ENCODE measurements at regions not wholly inside any gene's neighbourhood (a gene's known extent, or its start where the extent isn't known, plus 50 kb on each side); places are given as distances from the start of the nearest gene placed in this dataset.

- H3K27me3 Mint-ChIP-seq = no peaks in the 10 kb centered on the region
- no peaks in the 10 kb centered on the region for H3K9me3 Mint-ChIP-seq
- no peak overlapping the region for H3K27ac Mint-ChIP-seq
- no peak overlapping the region for H3K4me3 Mint-ChIP-seq
- DNase-seq = no peak
- no peaks in the 10 kb centered on the region for H3K36me3 Mint-ChIP-seq
- no peak for ATAC-seq (replicated peaks)
- H3K4me1 Mint-ChIP-seq = no peaks in the 10 kb centered on the region
Measured at GRCh38 chr3:81439108-81439507, 322.3 kb downstream of the GBE1 start.

GRCh38 chr3:81437683-81438082, 323.8 kb downstream of the GBE1 start:
- Mint-ChIP-seq H3K4me3 (no peak overlapping the region), H3K36me3 (no peaks in the 10 kb centered on the region), H3K9me3 (no peaks in the 10 kb centered on the region), H3K27me3 (no peaks in the 10 kb centered on the region), H3K4me1 (no peaks in the 10 kb centered on the region), H3K27ac (no peak overlapping the region)
- DNase-seq (no peak), ATAC-seq (replicated peaks) (no peak)

- DNase-seq (no peak), ATAC-seq (replicated peaks) (no peak)
- no peaks in the 10 kb centered on the region for H3K36me3 Mint-ChIP-seq
- H3K4me3 Mint-ChIP-seq = no peak overlapping the region
- peaks cover 0 to under 1% of the 10 kb centered on the region in 2 donors for H3K9me3 Mint-ChIP-seq
- no peaks in the 10 kb centered on the region for H3K4me1 Mint-ChIP-seq
- H3K27me3 Mint-ChIP-seq = no peaks in the 10 kb centered on the region
- no peak overlapping the region for H3K27ac Mint-ChIP-seq
Measured at GRCh38 chr3:81436182-81436581, 325.3 kb downstream of the GBE1 start.

GRCh38 chr3:81435050-81435449, 326.4 kb downstream of the GBE1 start:
- Mint-ChIP-seq H3K4me3 (no peak overlapping the region), H3K27ac (no peak overlapping the region), H3K27me3 (no peaks in the 10 kb centered on the region), H3K4me1 (no peaks in the 10 kb centered on the region), H3K36me3 (no peaks in the 10 kb centered on the region), H3K9me3 (peaks cover 0 to 2% of the 10 kb centered on the region in 2 donors)
- no peak for DNase-seq
- ATAC-seq (replicated peaks) = no peak

- Mint-ChIP-seq H3K4me1 (no peaks in the 10 kb centered on the region), H3K27ac (no peak overlapping the region), H3K9me3 (peaks cover 0 to 2% of the 10 kb centered on the region in 2 donors), H3K4me3 (no peak overlapping the region), H3K36me3 (no peaks in the 10 kb centered on the region), H3K27me3 (no peaks in the 10 kb centered on the region)
- DNase-seq (no peak), ATAC-seq (replicated peaks) (no peak)
Measured at GRCh38 chr3:81434161-81434560, 327.3 kb downstream of the GBE1 start.

GRCh38 chr3:81433675-81434074, 327.8 kb downstream of the GBE1 start:
- no peak overlapping the region for H3K4me3 Mint-ChIP-seq
- H3K27me3 Mint-ChIP-seq = no peaks in the 10 kb centered on the region
- DNase-seq (no peak), ATAC-seq (replicated peaks) (no peak)
- peaks cover 0 to 2% of the 10 kb centered on the region in 2 donors for H3K9me3 Mint-ChIP-seq
- H3K27ac Mint-ChIP-seq = no peak overlapping the region
- no peaks in the 10 kb centered on the region for H3K4me1 Mint-ChIP-seq
- H3K36me3 Mint-ChIP-seq = no peaks in the 10 kb centered on the region

- Mint-ChIP-seq H3K4me3 (no peak overlapping the region), H3K9me3 (peaks cover 0 to 4% of the 10 kb centered on the region in 2 donors), H3K4me1 (no peaks in the 10 kb centered on the region), H3K27me3 (no peaks in the 10 kb centered on the region), H3K27ac (no peak overlapping the region), H3K36me3 (no peaks in the 10 kb centered on the region)
- DNase-seq = no peak
- ATAC-seq (replicated peaks) = no peak
Measured at GRCh38 chr3:81432456-81432855, 329.0 kb downstream of the GBE1 start.

GRCh38 chr3:81426826-81427577, 334.4 kb downstream of the GBE1 start:
- ATAC-seq (replicated peaks) (no peak), DNase-seq (no peak)
- no peak overlapping the region for H3K4me3 Mint-ChIP-seq
- H3K9me3 Mint-ChIP-seq = peaks cover 0 to 4% of the 10 kb centered on the region in 2 donors
- H3K27me3 Mint-ChIP-seq = no peaks in the 10 kb centered on the region
- no peaks in the 10 kb centered on the region for H3K36me3 Mint-ChIP-seq
- no peak overlapping the region for H3K27ac Mint-ChIP-seq
- H3K4me1 Mint-ChIP-seq = no peaks in the 10 kb centered on the region

GRCh38 chr3:81425198-81425868, 336.1 kb downstream of the GBE1 start:
- DNase-seq (no peak), ATAC-seq (replicated peaks) (no peak)
- Mint-ChIP-seq H3K4me1 (no peaks in the 10 kb centered on the region), H3K4me3 (no peak overlapping the region), H3K36me3 (no peaks in the 10 kb centered on the region), H3K27me3 (no peaks in the 10 kb centered on the region), H3K27ac (no peak overlapping the region), H3K9me3 (peaks cover 0 to 2% of the 10 kb centered on the region in 2 donors)

GRCh38 chr3:81419228-81419627, 342.2 kb downstream of the GBE1 start:
- no peaks in the 10 kb centered on the region for H3K36me3 Mint-ChIP-seq
- H3K27me3 Mint-ChIP-seq = no peaks in the 10 kb centered on the region
- ATAC-seq (replicated peaks) (peak in 1 of 2 donors; percentile 36), DNase-seq (no peak)
- H3K27ac Mint-ChIP-seq = no peak overlapping the region
- H3K9me3 Mint-ChIP-seq = no peaks in the 10 kb centered on the region
- H3K4me1 Mint-ChIP-seq = no peaks in the 10 kb centered on the region
- no peak overlapping the region for H3K4me3 Mint-ChIP-seq

- Mint-ChIP-seq H3K36me3 (no peaks in the 10 kb centered on the region), H3K27me3 (no peaks in the 10 kb centered on the region), H3K4me3 (no peak overlapping the region), H3K4me1 (no peaks in the 10 kb centered on the region), H3K9me3 (no peaks in the 10 kb centered on the region), H3K27ac (no peak overlapping the region)
- DNase-seq (no peak), ATAC-seq (replicated peaks) (no peak)
Measured at GRCh38 chr3:81416812-81417211, 344.6 kb downstream of the GBE1 start.

GRCh38 chr3:81406318-81406717, 355.1 kb downstream of the GBE1 start:
- Mint-ChIP-seq H3K4me1 (no peaks in the 10 kb centered on the region), H3K27ac (no peak overlapping the region)
- no peak for ATAC-seq (replicated peaks)

GRCh38 chr3:81395739-81396513, 365.5 kb downstream of the GBE1 start:
- Mint-ChIP-seq H3K27me3 (no peaks in the 10 kb centered on the region), H3K36me3 (no peaks in the 10 kb centered on the region), H3K4me3 (no peak overlapping the region), H3K9me3 (no peaks in the 10 kb centered on the region), H3K27ac (no peak overlapping the region), H3K4me1 (no peaks in the 10 kb centered on the region)
- DNase-seq = no peak
- ATAC-seq (replicated peaks) = no peak

More at GRCh38 chr3:81406318-81406717, 355.1 kb downstream of the GBE1 start:
- no peak for DNase-seq
- H3K4me3 Mint-ChIP-seq = no peak overlapping the region
- no peaks in the 10 kb centered on the region for H3K36me3 Mint-ChIP-seq
- peaks cover 0 to 2% of the 10 kb centered on the region in 2 donors for H3K9me3 Mint-ChIP-seq
- no peaks in the 10 kb centered on the region for H3K27me3 Mint-ChIP-seq

- no peak for ATAC-seq (replicated peaks)
Measured at GRCh38 chr3:81394651-81395524, 366.6 kb downstream of the GBE1 start.

More at GRCh38 chr3:81394651-81395524, 366.6 kb downstream of the GBE1 start:
- Mint-ChIP-seq H3K9me3 (peaks cover 0 to 1% of the 10 kb centered on the region in 2 donors), H3K36me3 (no peaks in the 10 kb centered on the region), H3K4me1 (no peaks in the 10 kb centered on the region), H3K27ac (no peak overlapping the region), H3K4me3 (no peak overlapping the region), H3K27me3 (no peaks in the 10 kb centered on the region)
- no peak for DNase-seq

Data from stimulated activated naive B cell treated with anti-CD40 and anti-IgM and Interleukin-4, amounts not matched to agents 10 μg/mL and 1 μg/mL and 100 μg/mL, for 72 hours (primary cell).